ENCODE measurements at regions not wholly inside any gene's neighbourhood (a gene's known extent, or its start where the extent isn't known, plus 50 kb on each side); places are given as distances from the start of the nearest gene placed in this dataset.

- H3K4me3 ChIP-seq (ENCODE audit: low read length in 2 of 2): no peak overlapping the region
- DNase-seq: no peak
- POLR2A ChIA-PET (ENCODE audit: partially characterized antibody): no interaction called here
- Mint-ChIP-seq H3K27me3 (no peaks in the 10 kb centered on the region), H3K27ac (no peak overlapping the region), H3K36me3 (no peaks in the 10 kb centered on the region), H3K4me1 (no peaks in the 10 kb centered on the region), H3K4me3 (no peak overlapping the region), H3K9me3 (no peaks in the 10 kb centered on the region)
- no peaks in the 10 kb centered on the region for H3K36me3 ChIP-seq (ENCODE audit: insufficient read depth, low read length)
- no peaks in the 10 kb centered on the region for H3K9me3 ChIP-seq (ENCODE audit: control insufficient read depth in 1 of 2, low read length in 2 of 2)
- no peaks in the 10 kb centered on the region for H3K27me3 ChIP-seq (ENCODE audit: insufficient read depth, low read length)
- no peaks in the 10 kb centered on the region for H3K4me1 ChIP-seq (ENCODE audit: insufficient read depth, low read length)
- CTCF ChIA-PET (ENCODE audit: partially characterized antibody): no interaction called here
- intact Hi-C loops (cut with micrococcal nuclease): no loop called here
- no peak overlapping the region for H3K27ac ChIP-seq (ENCODE audit: low read depth, low read length)
Measured at GRCh38 chr15:94736236-94736635, 504.9 kb downstream of the MCTP2 start.

GRCh38 chr15:94739639-94740038, 508.3 kb downstream of the MCTP2 start:
- H3K27me3 Mint-ChIP-seq: no peaks in the 10 kb centered on the region
- H3K9me3 ChIP-seq (ENCODE audit: control insufficient read depth in 1 of 2, low read length in 2 of 2): no peaks in the 10 kb centered on the region
- H3K4me1 ChIP-seq (ENCODE audit: insufficient read depth, low read length): no peaks in the 10 kb centered on the region
- no peaks in the 10 kb centered on the region for H3K27me3 ChIP-seq (ENCODE audit: insufficient read depth, low read length)
- no peaks in the 10 kb centered on the region for H3K4me1 Mint-ChIP-seq
- intact Hi-C loops (cut with micrococcal nuclease): no loop called here
- POLR2A ChIA-PET (ENCODE audit: partially characterized antibody): no interaction called here
- CTCF ChIA-PET (ENCODE audit: partially characterized antibody): no interaction called here
- H3K36me3 ChIP-seq (ENCODE audit: insufficient read depth, low read length): no peaks in the 10 kb centered on the region
- no peak for DNase-seq
- no peak overlapping the region for H3K27ac Mint-ChIP-seq
- H3K27ac ChIP-seq (ENCODE audit: low read depth, low read length): no peak overlapping the region
- H3K36me3 Mint-ChIP-seq: no peaks in the 10 kb centered on the region
- no peak overlapping the region for H3K4me3 ChIP-seq (ENCODE audit: low read length in 2 of 2)
- H3K9me3 Mint-ChIP-seq: peaks cover 0 to 4% (median 0%) of the 10 kb centered on the region in 8 donors
- H3K4me3 Mint-ChIP-seq: no peak overlapping the region

- peaks cover 0 to 4% (median 0%) of the 10 kb centered on the region in 8 donors for H3K9me3 Mint-ChIP-seq
- no peaks in the 10 kb centered on the region for H3K4me1 ChIP-seq (ENCODE audit: insufficient read depth, low read length)
- no peaks in the 10 kb centered on the region for H3K9me3 ChIP-seq (ENCODE audit: control insufficient read depth in 1 of 2, low read length in 2 of 2)
- H3K27me3 ChIP-seq (ENCODE audit: insufficient read depth, low read length): no peaks in the 10 kb centered on the region
- no peaks in the 10 kb centered on the region for H3K36me3 Mint-ChIP-seq
- H3K27ac Mint-ChIP-seq: no peak overlapping the region
- intact Hi-C loops (cut with micrococcal nuclease): no loop called here
- ChIA-PET POLR2A (ENCODE audit: partially characterized antibody) (no interaction called here), CTCF (ENCODE audit: partially characterized antibody) (no interaction called here)
- no peak overlapping the region for H3K4me3 ChIP-seq (ENCODE audit: low read length in 2 of 2)
- no peaks in the 10 kb centered on the region for H3K27me3 Mint-ChIP-seq
- no peaks in the 10 kb centered on the region for H3K4me1 Mint-ChIP-seq
- DNase-seq: no peak
- no peak overlapping the region for H3K27ac ChIP-seq (ENCODE audit: low read depth, low read length)
- no peak overlapping the region for H3K4me3 Mint-ChIP-seq
- H3K36me3 ChIP-seq (ENCODE audit: insufficient read depth, low read length): no peaks in the 10 kb centered on the region
Measured at GRCh38 chr15:94740469-94740868, 509.1 kb downstream of the MCTP2 start.

GRCh38 chr15:94743668-94744067, 512.3 kb downstream of the MCTP2 start:
- Mint-ChIP-seq H3K4me1 (no peaks in the 10 kb centered on the region), H3K27ac (no peak overlapping the region), H3K36me3 (no peaks in the 10 kb centered on the region), H3K9me3 (peaks cover 0 to 4% (median 0%) of the 10 kb centered on the region in 8 donors), H3K27me3 (no peaks in the 10 kb centered on the region), H3K4me3 (no peak overlapping the region)
- H3K4me3 ChIP-seq (ENCODE audit: low read length in 2 of 2): no peak overlapping the region
- ChIA-PET CTCF (ENCODE audit: partially characterized antibody) (no interaction called here), POLR2A (ENCODE audit: partially characterized antibody) (no interaction called here)
- no peaks in the 10 kb centered on the region for H3K36me3 ChIP-seq (ENCODE audit: insufficient read depth, low read length)
- H3K4me1 ChIP-seq (ENCODE audit: insufficient read depth, low read length): no peaks in the 10 kb centered on the region
- no peak for DNase-seq
- no peaks in the 10 kb centered on the region for H3K9me3 ChIP-seq (ENCODE audit: control insufficient read depth in 1 of 2, low read length in 2 of 2)
- no peaks in the 10 kb centered on the region for H3K27me3 ChIP-seq (ENCODE audit: insufficient read depth, low read length)
- H3K27ac ChIP-seq (ENCODE audit: low read depth, low read length): no peak overlapping the region
- intact Hi-C loops (cut with micrococcal nuclease): no loop called here

- H3K27ac ChIP-seq (ENCODE audit: low read depth, low read length): no peak overlapping the region
- ChIA-PET CTCF (ENCODE audit: partially characterized antibody) (no interaction called here), POLR2A (ENCODE audit: partially characterized antibody) (no interaction called here)
- peaks cover 0 to 4% (median 0%) of the 10 kb centered on the region in 8 donors for H3K9me3 Mint-ChIP-seq
- no peaks in the 10 kb centered on the region for H3K4me1 Mint-ChIP-seq
- no peaks in the 10 kb centered on the region for H3K27me3 ChIP-seq (ENCODE audit: insufficient read depth, low read length)
- H3K9me3 ChIP-seq (ENCODE audit: control insufficient read depth in 1 of 2, low read length in 2 of 2): no peaks in the 10 kb centered on the region
- H3K4me3 ChIP-seq (ENCODE audit: low read length in 2 of 2): no peak overlapping the region
- DNase-seq: no peak
- no peaks in the 10 kb centered on the region for H3K36me3 ChIP-seq (ENCODE audit: insufficient read depth, low read length)
- no peaks in the 10 kb centered on the region for H3K36me3 Mint-ChIP-seq
- no peaks in the 10 kb centered on the region for H3K27me3 Mint-ChIP-seq
- H3K4me3 Mint-ChIP-seq: no peak overlapping the region
- no peaks in the 10 kb centered on the region for H3K4me1 ChIP-seq (ENCODE audit: insufficient read depth, low read length)
- intact Hi-C loops (cut with micrococcal nuclease): no loop called here
- H3K27ac Mint-ChIP-seq: no peak overlapping the region
Measured at GRCh38 chr15:94744080-94744793, 512.9 kb downstream of the MCTP2 start.

GRCh38 chr15:94745371-94745770, 514.0 kb downstream of the MCTP2 start:
- H3K4me1 ChIP-seq (ENCODE audit: insufficient read depth, low read length): no peaks in the 10 kb centered on the region
- H3K27ac ChIP-seq (ENCODE audit: low read depth, low read length): no peak overlapping the region
- POLR2A ChIA-PET (ENCODE audit: partially characterized antibody): no interaction called here
- no peaks in the 10 kb centered on the region for H3K9me3 ChIP-seq (ENCODE audit: control insufficient read depth in 1 of 2, low read length in 2 of 2)
- H3K27me3 ChIP-seq (ENCODE audit: insufficient read depth, low read length): no peaks in the 10 kb centered on the region
- CTCF ChIA-PET (ENCODE audit: partially characterized antibody): no interaction called here
- no peaks in the 10 kb centered on the region for H3K36me3 ChIP-seq (ENCODE audit: insufficient read depth, low read length)
- DNase-seq: no peak
- no peaks in the 10 kb centered on the region for H3K4me1 Mint-ChIP-seq
- no peaks in the 10 kb centered on the region for H3K27me3 Mint-ChIP-seq
- peaks cover 0 to 4% (median 0%) of the 10 kb centered on the region in 8 donors for H3K9me3 Mint-ChIP-seq
- H3K4me3 Mint-ChIP-seq: no peak overlapping the region
- H3K4me3 ChIP-seq (ENCODE audit: low read length in 2 of 2): no peak overlapping the region
- H3K36me3 Mint-ChIP-seq: no peaks in the 10 kb centered on the region
- intact Hi-C loops (cut with micrococcal nuclease): no loop called here
- no peak overlapping the region for H3K27ac Mint-ChIP-seq

- no peaks in the 10 kb centered on the region for H3K36me3 ChIP-seq (ENCODE audit: insufficient read depth, low read length)
- intact Hi-C loops (cut with micrococcal nuclease): no loop called here
- H3K9me3 ChIP-seq (ENCODE audit: control insufficient read depth in 1 of 2, low read length in 2 of 2): no peaks in the 10 kb centered on the region
- no peaks in the 10 kb centered on the region for H3K4me1 ChIP-seq (ENCODE audit: insufficient read depth, low read length)
- Mint-ChIP-seq H3K4me3 (no peak overlapping the region), H3K36me3 (no peaks in the 10 kb centered on the region), H3K27ac (no peak overlapping the region), H3K4me1 (no peaks in the 10 kb centered on the region), H3K27me3 (no peaks in the 10 kb centered on the region), H3K9me3 (peaks cover 0 to 4% (median 0%) of the 10 kb centered on the region in 8 donors)
- ChIA-PET POLR2A (ENCODE audit: partially characterized antibody) (no interaction called here), CTCF (ENCODE audit: partially characterized antibody) (no interaction called here)
- DNase-seq: no peak
- no peak overlapping the region for H3K27ac ChIP-seq (ENCODE audit: low read depth, low read length)
- no peak overlapping the region for H3K4me3 ChIP-seq (ENCODE audit: low read length in 2 of 2)
- H3K27me3 ChIP-seq (ENCODE audit: insufficient read depth, low read length): no peaks in the 10 kb centered on the region
Measured at GRCh38 chr15:94747510-94747909, 516.1 kb downstream of the MCTP2 start.

All from CD4-positive, alpha-beta memory T cell (primary cell).